ENCODE measurements at regions not wholly inside any gene's neighbourhood (a gene's known extent, or its start where the extent isn't known, plus 50 kb on each side); places are given as distances from the start of the nearest gene placed in this dataset.

GRCh38 chr5:91494447-91494996 lies 111.4 kb upstream of the ARRDC3 start:
- TF ChIP-seq CTCF (IDR thresholded peaks at IDR 0.05; ENCODE audit: insufficient read depth, low read length) (no peak), POLR2AphosphoS5 (IDR thresholded peaks at IDR 0.05; ENCODE audit: low read depth) (no peak), SPI1 (IDR thresholded peaks at IDR 0.05; ENCODE audit: borderline replicate concordance, low read depth) (no peak)
- TF ChIP-seq, protein P1, sequence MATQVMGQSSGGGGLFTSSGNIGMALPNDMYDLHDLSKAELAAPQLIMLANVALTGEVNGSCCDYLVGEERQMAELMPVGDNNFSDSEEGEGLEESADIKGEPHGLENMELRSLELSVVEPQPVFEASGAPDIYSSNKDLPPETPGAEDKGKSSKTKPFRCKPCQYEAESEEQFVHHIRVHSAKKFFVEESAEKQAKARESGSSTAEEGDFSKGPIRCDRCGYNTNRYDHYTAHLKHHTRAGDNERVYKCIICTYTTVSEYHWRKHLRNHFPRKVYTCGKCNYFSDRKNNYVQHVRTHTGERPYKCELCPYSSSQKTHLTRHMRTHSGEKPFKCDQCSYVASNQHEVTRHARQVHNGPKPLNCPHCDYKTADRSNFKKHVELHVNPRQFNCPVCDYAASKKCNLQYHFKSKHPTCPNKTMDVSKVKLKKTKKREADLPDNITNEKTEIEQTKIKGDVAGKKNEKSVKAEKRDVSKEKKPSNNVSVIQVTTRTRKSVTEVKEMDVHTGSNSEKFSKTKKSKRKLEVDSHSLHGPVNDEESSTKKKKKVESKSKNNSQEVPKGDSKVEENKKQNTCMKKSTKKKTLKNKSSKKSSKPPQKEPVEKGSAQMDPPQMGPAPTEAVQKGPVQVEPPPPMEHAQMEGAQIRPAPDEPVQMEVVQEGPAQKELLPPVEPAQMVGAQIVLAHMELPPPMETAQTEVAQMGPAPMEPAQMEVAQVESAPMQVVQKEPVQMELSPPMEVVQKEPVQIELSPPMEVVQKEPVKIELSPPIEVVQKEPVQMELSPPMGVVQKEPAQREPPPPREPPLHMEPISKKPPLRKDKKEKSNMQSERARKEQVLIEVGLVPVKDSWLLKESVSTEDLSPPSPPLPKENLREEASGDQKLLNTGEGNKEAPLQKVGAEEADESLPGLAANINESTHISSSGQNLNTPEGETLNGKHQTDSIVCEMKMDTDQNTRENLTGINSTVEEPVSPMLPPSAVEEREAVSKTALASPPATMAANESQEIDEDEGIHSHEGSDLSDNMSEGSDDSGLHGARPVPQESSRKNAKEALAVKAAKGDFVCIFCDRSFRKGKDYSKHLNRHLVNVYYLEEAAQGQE (IDR thresholded peaks at IDR 0.05; ENCODE audit: insufficient replicate concordance, low read depth) = no peak

Measured in HL-60 (cell line).